ENCODE measurements at regions not wholly inside any gene's neighbourhood (a gene's known extent, or its start where the extent isn't known, plus 50 kb on each side); places are given as distances from the start of the nearest gene placed in this dataset.

- DNase-seq (ENCODE audit: low spot score): no peak
Observed at GRCh38 chr15:70556151-70556741, 207.1 kb downstream of the UACA start.

- DNase-seq (ENCODE audit: low spot score): no peak
Observed at GRCh38 chr15:70555713-70556112, 207.6 kb downstream of the UACA start.

GRCh38 chr15:70547846-70548487, 215.4 kb downstream of the UACA start:
- no peak for DNase-seq (ENCODE audit: low spot score)

GRCh38 chr15:70545526-70545925, 217.8 kb downstream of the UACA start:
- no peak for DNase-seq (ENCODE audit: low spot score)

- no peak for DNase-seq (ENCODE audit: low spot score)
Observed at GRCh38 chr15:70541511-70541910, 221.8 kb downstream of the UACA start.

- no peak for DNase-seq (ENCODE audit: low spot score)
Observed at GRCh38 chr15:70539912-70540530, 223.3 kb downstream of the UACA start.

- DNase-seq (ENCODE audit: low spot score): no peak
Observed at GRCh38 chr15:70539409-70539808, 223.9 kb downstream of the UACA start.

GRCh38 chr15:70538278-70538677, 225.1 kb downstream of the UACA start:
- no peak for DNase-seq (ENCODE audit: low spot score)

- DNase-seq (ENCODE audit: low spot score): no peak
Observed at GRCh38 chr15:70535955-70536338, 227.4 kb downstream of the UACA start.

GRCh38 chr15:70535071-70535954, 228.0 kb downstream of the UACA start:
- DNase-seq (ENCODE audit: low spot score): no peak

- no peak for DNase-seq (ENCODE audit: low spot score)
Observed at GRCh38 chr15:70533931-70534742, 229.2 kb downstream of the UACA start.

GRCh38 chr15:70532531-70533186, 230.7 kb downstream of the UACA start:
- DNase-seq (ENCODE audit: low spot score): no peak

GRCh38 chr15:70531576-70531975, 231.8 kb downstream of the UACA start:
- no peak for DNase-seq (ENCODE audit: low spot score)

- DNase-seq (ENCODE audit: low spot score): no peak
Observed at GRCh38 chr15:70530906-70531305, 232.5 kb downstream of the UACA start.

GRCh38 chr15:70530503-70530902, 232.9 kb downstream of the UACA start:
- no peak for DNase-seq (ENCODE audit: low spot score)

- DNase-seq (ENCODE audit: low spot score): no peak
Observed at GRCh38 chr15:70530017-70530499, 233.3 kb downstream of the UACA start.

- DNase-seq (ENCODE audit: low spot score): no peak
Observed at GRCh38 chr15:70528816-70529215, 234.5 kb downstream of the UACA start.

GRCh38 chr15:70528270-70528706, 235.1 kb downstream of the UACA start:
- no peak for DNase-seq (ENCODE audit: low spot score)

GRCh38 chr15:70526974-70527325, 236.4 kb downstream of the UACA start:
- no peak for DNase-seq (ENCODE audit: low spot score)

GRCh38 chr15:70526221-70526973, 237.0 kb downstream of the UACA start:
- no peak for DNase-seq (ENCODE audit: low spot score)
